ENCODE measurements at regions not wholly inside any gene's neighbourhood (a gene's known extent, or its start where the extent isn't known, plus 50 kb on each side); places are given as distances from the start of the nearest gene placed in this dataset.

DNA sequence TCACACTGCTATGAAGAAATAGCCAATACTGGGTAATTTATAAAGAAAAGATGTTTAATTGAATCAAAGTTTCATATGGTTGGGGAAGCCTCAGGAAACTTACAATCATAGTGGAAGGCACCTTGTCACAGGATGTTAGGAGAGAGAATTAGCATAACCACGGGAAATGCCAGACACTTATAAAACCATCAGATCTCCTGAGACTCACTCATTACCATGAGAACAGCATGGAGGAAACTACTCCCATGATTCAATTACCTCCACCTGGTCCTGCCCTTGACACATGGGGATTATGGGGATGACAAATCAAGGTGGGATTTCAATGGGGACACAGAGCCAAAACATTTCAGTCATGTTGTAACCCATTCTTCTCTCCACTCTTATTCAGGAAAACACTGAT, 472.9 kb upstream of the FSIP2 start:
- TF ChIP-seq EZH2 (IDR thresholded peaks at IDR 0.05; ENCODE audit: insufficient read depth, low read length) (no peak), CTCF (IDR thresholded peaks at IDR 0.05; ENCODE audit: insufficient read depth, low read depth, low read length) (no peak)
